Heart right ventricle (tissue), 16 donors: ENCODE measurements at regions not wholly inside any gene's neighbourhood (a gene's known extent, or its start where the extent isn't known, plus 50 kb on each side); places are given as distances from the start of the nearest gene placed in this dataset.

Experiments used
- ATAC-seq, 8 donors: fragments of 200-7000 bp; cut with Tn5 transposase; one replicate each; pipeline ENCODE4 v1.9.1; 2020; ENCODE audit warnings: mild to moderate bottlenecking in 8 of 8, moderate library complexity in 8 of 8, moderate number of reproducible peaks in 1 of 8
- DNase-seq, 2 donors: peaks; one replicate each; pipeline ENCODE4 v3.0.0-alpha.2; 2020
- H3K27ac ChIP-seq, 10 donors: fragments of 200-600 bp; sonication (generic) in 2 of 10; one replicate each; pipeline versions ENCODE4 v1.5.0 to v1.8.0; 2020 to 2022; ENCODE audit warnings: mild to moderate bottlenecking in 3 of 10
- H3K27me3 ChIP-seq, 7 donors: fragments of 200-600 bp; one replicate each; pipeline ENCODE4 v1.8.0; 2021 to 2022; ENCODE audit warnings: mild to moderate bottlenecking in 2 of 7
- H3K36me3 ChIP-seq, 9 donors: fragments of 200-600 bp; sonication (generic) in 1 of 9; one replicate each; pipeline versions ENCODE4 v1.5.0 to v1.8.0; 2020 to 2022; ENCODE audit warnings: mild to moderate bottlenecking in 2 of 9
- H3K4me1 ChIP-seq, 9 donors: fragments of 200-600 bp; sonication (generic) in 1 of 9; one replicate each; pipeline versions ENCODE4 v1.5.0 to v1.8.0; 2020 to 2022; ENCODE audit warnings: mild to moderate bottlenecking in 4 of 9
- H3K4me3 ChIP-seq, 10 donors: fragments of 200-600 bp; sonication (generic) in 2 of 10; one replicate each; pipeline versions ENCODE4 v1.5.0 to v1.8.0; 2020 to 2022; ENCODE audit warnings: mild to moderate bottlenecking in 7 of 10, moderate library complexity in 2 of 10
- H3K9me3 ChIP-seq, 11 donors: fragments of 200-600 bp in 10 of 11; sonication (generic) in 2 of 11; one replicate each; pipeline versions ENCODE4 v1.5.0 to v1.8.0; 2013 to 2022; ENCODE audit warnings: mild to moderate bottlenecking in 2 of 11, control low read depth in 1 of 11, moderate library complexity in 1 of 11
- CTCF ChIP-seq, 9 donors: fragments of 200-600 bp; sonication (generic) in 2 of 9; IDR thresholded peaks; one replicate each; pipeline versions ENCODE4 v1.5.0 to v1.8.0; 2021 to 2022; ENCODE audit warnings: antibody characterized with exemption in 9 of 9, mild to moderate bottlenecking in 5 of 9, moderate library complexity in 1 of 9
- WGBS, 2 donors: extraction: QIAGEN DNeasy Blood & Tissue Kit; methylation state at CpG; one replicate each; pipeline ENCODE4 v1.1.7; 2013; ENCODE audit warnings: inconsistent platforms in 1 of 2; 5-methylcytosine and 5-hydroxymethylcytosine counted together
- intact Hi-C, 10 donors: fragments of 100-400 bp; cut with DNase I; formaldehyde crosslinking; loops; one replicate each; pipeline versions ENCODE4 v1.11.1 to v1.14.2; 2022
- donor health status: Arrhythmogenic right ventricular cardiomyopathy.
- donor health status: ischemic (EF 13 %, LVEDD 7.1; RV severe dilation, severe dysfunction).
- donor health status: healthy with polysubstance abuse.
- donor health status: DM: no; HTN: yes; CAD: no.
- donor health status: DM: no; HTN: no; CAD: no.
- donor health status: ischemic (EF 25% LVEDD 6.9; RV normal size, moderate dysfunction).
- donor health status: ischemic (EF 25% LVEDD 5.7; RV mildly dilated, moderate dysfunction).
- donor health status: healthy.
- donor health status: DM: yes; HTN: yes; CAD: no.
- donor health status: Ischemic cardiomyopathy.
- donor health status: ischemic (EF 35%, LVEDD 5.7; RV mildly dilated, moderate dysfunction).
- donor health status: nonischemic (EF 11% LVEDD 7.7; RV severe dilation, severe dysfunction).
- donor health status: DM: yes; HTN: yes; CAD: no.
- donor health status: PGD.
- donor health status: ischemic (EF 29% LVEDD 5.4; RV normal size, mild dysfunction).
- donor health status: nonischemic (EF 23%, LVEDD 6.1; RV moderate dilation, normal function).

- H3K36me3 ChIP-seq = no peaks in the 10 kb centered on the region
- no peak for DNase-seq
- no peak overlapping the region for H3K27ac ChIP-seq
- no peak for TF ChIP-seq CTCF (IDR thresholded peaks at IDR 0.05)
- H3K9me3 ChIP-seq = no peaks in the 10 kb centered on the region
- 78 to 79% methylated on average over 2 of the region's 2 CpGs for WGBS, 2 donors
- intact Hi-C loops = no loop called here
- no peak for ATAC-seq
- no peaks in the 10 kb centered on the region for H3K4me1 ChIP-seq
- no peak overlapping the region for H3K4me3 ChIP-seq
- H3K27me3 ChIP-seq = peaks cover 0 to 7% (median 0%) of the 10 kb centered on the region in 7 donors
Measured at GRCh38 chr1:214974002-214974401, 108.5 kb upstream of the KCNK2 start.

GRCh38 chr1:214976665-214977064 is 105.9 kb upstream of the KCNK2 start:
- Histone ChIP-seq H3K36me3 (no peaks in the 10 kb centered on the region), H3K27me3 (peaks cover 0 to 7% (median 0%) of the 10 kb centered on the region in 7 donors), H3K27ac (no peak overlapping the region), H3K9me3 (no peaks in the 10 kb centered on the region), H3K4me1 (no peaks in the 10 kb centered on the region), H3K4me3 (no peak overlapping the region)
- intact Hi-C loops = no loop called here
- 40 to 45% methylated on average over 5 of the region's 5 CpGs for WGBS, 2 donors
- TF ChIP-seq CTCF (IDR thresholded peaks at IDR 0.05) = no peak
- ATAC-seq (no peak), DNase-seq (no peak)

DNA sequence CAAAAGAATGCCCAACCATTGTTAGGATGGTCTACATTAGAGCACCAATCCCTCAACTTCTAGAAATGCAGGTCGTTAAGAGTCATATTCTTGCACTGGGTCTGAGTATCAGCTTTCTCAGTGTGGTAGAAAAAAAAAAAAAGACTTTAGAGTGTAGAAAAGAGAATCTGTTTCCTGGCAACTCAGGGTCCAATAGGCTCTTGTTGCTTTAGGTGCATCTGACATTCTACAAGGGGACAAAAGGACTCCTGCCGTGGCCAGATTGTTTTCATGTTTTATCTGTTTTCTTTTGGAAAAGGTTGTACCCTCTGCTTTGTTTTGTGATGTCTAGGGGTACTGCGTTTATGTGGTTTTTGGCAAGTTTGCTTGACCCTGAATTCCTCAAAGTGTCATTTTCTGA is 105.4 kb upstream of the KCNK2 start:
- H3K36me3 ChIP-seq = no peaks in the 10 kb centered on the region
- DNase-seq = no peak
- no peaks in the 10 kb centered on the region for H3K9me3 ChIP-seq
- TF ChIP-seq CTCF (IDR thresholded peaks at IDR 0.05) = no peak
- peaks cover 0 to 7% (median 0%) of the 10 kb centered on the region in 7 donors for H3K27me3 ChIP-seq
- no peak overlapping the region for H3K4me3 ChIP-seq
- intact Hi-C loops = no loop called here
- 56 to 68% methylated on average over 3 of the region's 3 CpGs for WGBS, 2 donors
- no peak for ATAC-seq
- no peak overlapping the region for H3K27ac ChIP-seq
- no peaks in the 10 kb centered on the region for H3K4me1 ChIP-seq

GRCh38 chr1:214977700-214978374 is 104.7 kb upstream of the KCNK2 start:
- Histone ChIP-seq H3K9me3 (no peaks in the 10 kb centered on the region), H3K4me1 (no peaks in the 10 kb centered on the region), H3K36me3 (no peaks in the 10 kb centered on the region), H3K27ac (no peak overlapping the region), H3K27me3 (peaks cover 0 to 7% (median 0%) of the 10 kb centered on the region in 7 donors), H3K4me3 (no peak overlapping the region)
- DNase-seq (no peak), ATAC-seq (no peak)
- intact Hi-C loops = no loop called here
- no peak for TF ChIP-seq CTCF (IDR thresholded peaks at IDR 0.05)
- 69 to 79% methylated on average over 6 of the region's 6 CpGs for WGBS, 2 donors
